GM18499 (cell line): ENCODE measurements at regions not wholly inside any gene's neighbourhood (a gene's known extent, or its start where the extent isn't known, plus 50 kb on each side); places are given as distances from the start of the nearest gene placed in this dataset.
"Not testable (repeated sequence)": the region's sequence is repeated elsewhere in the genome, so short reads cannot be mapped to it uniquely, and the experiment has no call there.

Source experiments
- ATAC-seq: cut with Tn5 transposase; IDR thresholded peaks from one replicate; pipeline ENCODE4 v1.9.1; 2021; ENCODE audit warnings: moderate number of reproducible peaks; ENCODE audit not compliant: insufficient read depth, unreplicated experiment

- ATAC-seq: no peak
These were observed 213.8 kb downstream of the KCTD12 start for GRCh38 chr13:76672420-76672819.

- no peak for ATAC-seq
These were observed 217.5 kb downstream of the KCTD12 start for GRCh38 chr13:76668716-76669115.

- ATAC-seq: no peak
These were observed 218.1 kb downstream of the KCTD12 start for GRCh38 chr13:76668141-76668540.

GRCh38 chr13:76667551-76667950 lies 218.7 kb downstream of the KCTD12 start:
- ATAC-seq: peak; percentile 40

GRCh38 chr13:76663592-76664335 lies 222.4 kb downstream of the KCTD12 start:
- no peak for ATAC-seq

- not testable (repeated sequence) for ATAC-seq
These were observed 227.1 kb downstream of the KCTD12 start for GRCh38 chr13:76659074-76659473.

GRCh38 chr13:76656500-76656899 lies 229.7 kb downstream of the KCTD12 start:
- no peak for ATAC-seq

GRCh38 chr13:76656056-76656455 lies 230.1 kb downstream of the KCTD12 start:
- no peak for ATAC-seq

- no peak for ATAC-seq
These were observed 231.9 kb downstream of the KCTD12 start for GRCh38 chr13:76654263-76654662.

GRCh38 chr13:76651286-76651685 lies 234.9 kb downstream of the KCTD12 start:
- ATAC-seq: no peak

- ATAC-seq: no peak
These were observed 238.7 kb downstream of the KCTD12 start for GRCh38 chr13:76647550-76647949.

GRCh38 chr13:76646946-76647345 lies 239.3 kb downstream of the KCTD12 start:
- no peak for ATAC-seq

GRCh38 chr13:76645632-76646031 lies 240.6 kb downstream of the KCTD12 start:
- no peak for ATAC-seq

GRCh38 chr13:76644906-76645305 lies 241.3 kb downstream of the KCTD12 start:
- ATAC-seq: no peak

- no peak for ATAC-seq
These were observed 242.6 kb downstream of the KCTD12 start for GRCh38 chr13:76643596-76643995.

- ATAC-seq: no peak
These were observed 245.1 kb downstream of the KCTD12 start for GRCh38 chr13:76641056-76641455.

- no peak for ATAC-seq
These were observed 247.3 kb downstream of the KCTD12 start for GRCh38 chr13:76638882-76639281.

GRCh38 chr13:76638181-76638580 lies 248.0 kb downstream of the KCTD12 start:
- ATAC-seq: no peak

- ATAC-seq: no peak
These were observed 248.5 kb downstream of the KCTD12 start for GRCh38 chr13:76637641-76638141.

GRCh38 chr13:76636829-76637228 lies 249.4 kb downstream of the KCTD12 start:
- no peak for ATAC-seq

- no peak for ATAC-seq
These were observed 250.7 kb downstream of the KCTD12 start for GRCh38 chr13:76635232-76636230.
